GM19455 (cell line): ENCODE measurements at regions not wholly inside any gene's neighbourhood (a gene's known extent, or its start where the extent isn't known, plus 50 kb on each side); places are given as distances from the start of the nearest gene placed in this dataset.
A peak's percentile ranks its signal among the peaks of the same experiment; 100 is the strongest.
"Not testable (repeated sequence)": the region's sequence is repeated elsewhere in the genome, so short reads cannot be mapped to it uniquely, and the experiment has no call there.

Source experiments
- ATAC-seq: cut with Tn5 transposase; IDR thresholded peaks from one replicate; pipeline ENCODE4 v1.9.1; 2021; ENCODE audit not compliant: unreplicated experiment

DNA sequence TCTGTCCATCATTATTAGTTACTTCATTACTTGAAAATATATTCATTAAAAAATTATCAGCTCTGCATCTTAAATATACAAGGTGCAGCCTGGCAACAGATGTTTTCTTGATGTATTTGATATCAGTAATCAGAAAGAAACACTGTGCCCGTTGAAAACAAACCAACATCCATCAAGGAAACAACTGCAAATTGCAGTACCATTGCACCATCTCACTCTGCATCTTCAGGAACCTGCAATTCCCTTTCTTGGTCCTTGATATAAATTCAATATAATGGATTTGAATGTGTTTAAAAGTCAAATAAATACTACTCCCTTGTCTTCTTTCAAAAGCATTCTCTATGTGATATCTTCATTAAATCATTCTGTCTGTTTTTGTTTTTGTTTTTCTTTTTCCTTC, 1131.2 kb downstream of the FAM181B start:
- ATAC-seq = no peak

DNA sequence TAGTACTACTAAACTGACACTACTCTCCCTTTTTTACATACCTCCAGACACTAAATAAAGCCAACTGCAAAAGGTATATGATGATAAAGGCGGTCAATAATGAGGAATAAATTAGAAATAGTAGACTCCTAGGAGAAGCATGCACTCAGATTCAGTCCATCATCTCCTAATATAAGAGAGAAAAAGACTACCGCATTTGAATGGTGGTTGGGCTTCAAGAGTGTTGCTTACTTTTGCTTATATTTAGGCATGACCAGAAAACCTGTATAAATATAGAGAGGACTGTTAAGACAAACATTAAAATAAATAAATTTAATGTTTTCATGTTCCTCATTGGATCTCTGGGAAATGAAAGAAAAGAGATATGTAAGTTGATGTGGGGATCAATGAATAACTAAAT, 1137.0 kb downstream of the FAM181B start:
- ATAC-seq = no peak

DNA sequence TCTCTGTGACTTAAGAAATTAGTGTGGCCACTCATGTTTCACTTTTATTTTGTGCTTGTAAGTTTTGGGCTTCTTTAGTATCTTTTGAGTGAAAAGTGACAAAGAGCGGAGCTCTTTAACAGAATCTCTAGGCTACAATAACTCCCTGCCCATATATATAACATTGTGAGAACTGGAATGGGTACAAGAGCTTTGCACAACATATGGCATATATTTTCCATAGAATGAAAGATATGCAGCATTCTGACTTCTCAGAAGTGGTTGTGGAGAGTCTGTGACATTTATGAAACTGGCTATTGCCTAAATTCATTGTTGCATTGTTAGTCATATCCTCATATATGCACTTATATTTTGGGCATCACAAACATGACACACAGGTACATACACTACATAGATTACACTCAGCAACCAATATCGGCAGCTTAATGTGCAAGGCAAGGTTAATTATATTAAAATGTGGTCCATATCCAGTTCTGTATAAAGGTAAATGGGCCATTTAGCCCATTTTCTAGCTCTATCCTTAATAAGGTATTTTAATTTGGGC, 1148.2 kb downstream of the FAM181B start:
- ATAC-seq = no peak

DNA sequence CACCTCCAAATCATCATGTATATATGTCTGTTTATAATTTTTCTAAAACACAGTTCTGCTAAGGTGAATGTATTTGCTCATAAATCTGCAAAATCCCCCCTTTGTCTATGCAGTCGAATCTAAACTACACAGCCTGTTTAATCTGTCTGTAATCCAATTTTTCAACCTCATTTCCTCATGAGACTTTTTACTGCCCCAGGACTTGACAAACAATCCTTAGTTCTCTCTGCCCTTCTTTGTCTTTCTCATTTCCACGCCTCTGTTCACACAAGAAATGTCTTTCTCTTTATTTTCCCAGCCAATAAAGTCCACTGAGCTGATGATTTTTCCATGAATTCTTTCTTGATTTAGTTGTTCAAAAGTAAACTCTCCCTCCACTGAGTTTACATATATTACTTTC, 1154.3 kb downstream of the FAM181B start:
- no peak for ATAC-seq

DNA sequence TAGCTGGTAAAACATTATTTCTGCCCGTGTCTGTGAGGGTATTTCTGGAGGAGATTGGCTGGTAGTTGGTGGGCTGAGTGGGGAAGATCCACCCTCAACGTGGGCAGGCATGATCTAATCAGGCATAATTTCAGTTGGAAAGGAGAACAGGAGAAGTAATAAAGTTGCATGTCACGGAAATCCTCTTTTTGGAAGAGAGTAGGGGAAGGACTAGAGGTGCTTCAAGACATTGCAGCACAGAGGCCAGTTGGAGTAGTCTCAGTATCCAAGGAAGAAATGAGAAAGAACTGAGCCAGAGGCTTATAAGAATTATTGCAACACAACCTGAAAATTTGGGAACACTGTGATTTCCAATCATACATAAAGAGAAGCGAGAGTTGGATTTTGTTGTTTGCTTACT, 1155.1 kb downstream of the FAM181B start:
- no peak for ATAC-seq

DNA sequence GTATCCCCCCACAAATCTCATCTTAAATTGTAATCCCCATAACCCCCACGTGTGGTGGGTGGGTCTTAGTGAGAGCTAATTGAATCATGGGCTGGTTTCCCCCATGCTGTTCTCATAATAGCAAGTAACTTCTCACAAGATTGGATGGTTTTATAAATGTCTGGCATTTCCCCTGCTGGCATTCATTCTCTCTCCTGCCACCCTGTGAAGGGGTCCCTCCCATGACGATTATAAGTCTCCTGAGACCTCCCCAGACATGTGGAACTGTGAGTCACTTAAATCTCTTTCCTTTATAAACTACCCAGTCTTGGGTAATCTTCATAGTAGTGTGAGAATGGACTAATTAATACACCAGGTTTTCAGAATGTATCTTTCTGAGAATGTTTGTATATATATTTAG, 1159.4 kb downstream of the FAM181B start:
- ATAC-seq = no peak

DNA sequence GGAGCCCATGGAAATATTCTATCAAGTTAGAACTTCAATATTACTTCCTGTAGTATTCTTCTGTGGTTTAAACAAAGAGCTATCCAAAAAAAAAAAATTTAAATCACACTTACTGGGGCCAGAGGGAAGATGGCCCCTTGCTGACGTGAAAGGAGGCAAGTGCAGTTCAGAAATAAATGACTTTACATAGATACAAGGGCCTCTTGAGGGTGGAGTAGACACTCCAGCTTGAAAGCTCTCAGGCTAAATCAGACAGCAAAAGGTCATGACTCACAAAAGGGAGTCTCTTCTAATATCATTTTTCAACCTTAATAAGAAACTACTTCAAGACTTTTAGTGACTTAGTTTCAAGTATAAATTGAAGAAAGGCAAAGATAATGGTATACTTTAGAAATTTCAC, 1160.3 kb downstream of the FAM181B start:
- ATAC-seq = no peak

DNA sequence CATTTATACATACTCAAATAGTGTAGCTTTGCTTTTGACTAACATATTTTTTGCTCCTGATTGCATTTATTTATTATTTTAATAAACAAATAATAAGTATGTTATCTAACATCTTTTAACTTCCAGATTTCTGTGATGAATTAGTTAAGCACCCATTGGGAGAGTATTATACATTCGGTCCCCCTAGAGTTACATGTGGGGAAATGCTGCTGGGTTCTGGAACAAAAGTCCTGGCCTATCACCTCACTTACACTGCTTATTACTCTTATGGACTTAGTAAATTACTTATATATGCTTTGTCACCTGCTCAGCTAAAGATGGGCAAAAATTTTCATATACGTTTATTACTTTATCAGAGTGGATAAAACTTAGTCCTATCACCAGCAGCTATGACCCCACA, 1163.0 kb downstream of the FAM181B start:
- ATAC-seq = no peak

DNA sequence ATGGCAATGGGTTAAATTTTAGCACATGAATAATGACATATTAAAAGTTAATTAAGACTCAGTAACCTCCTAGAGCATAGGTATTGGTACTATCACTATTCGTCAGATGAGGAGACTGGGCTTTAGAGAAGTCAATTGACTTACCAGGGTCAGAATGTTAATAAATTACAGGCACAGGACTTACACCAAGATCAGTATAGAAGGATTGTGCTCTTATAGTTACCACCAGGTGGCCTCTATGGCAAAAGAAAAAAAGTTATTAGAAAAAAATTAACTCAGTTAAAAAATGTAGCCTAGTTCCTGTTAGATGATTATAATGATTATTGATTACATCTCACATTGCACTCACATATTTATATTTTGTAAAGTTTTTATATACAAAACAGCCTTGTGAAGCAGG, 1163.7 kb downstream of the FAM181B start:
- no peak for ATAC-seq

DNA sequence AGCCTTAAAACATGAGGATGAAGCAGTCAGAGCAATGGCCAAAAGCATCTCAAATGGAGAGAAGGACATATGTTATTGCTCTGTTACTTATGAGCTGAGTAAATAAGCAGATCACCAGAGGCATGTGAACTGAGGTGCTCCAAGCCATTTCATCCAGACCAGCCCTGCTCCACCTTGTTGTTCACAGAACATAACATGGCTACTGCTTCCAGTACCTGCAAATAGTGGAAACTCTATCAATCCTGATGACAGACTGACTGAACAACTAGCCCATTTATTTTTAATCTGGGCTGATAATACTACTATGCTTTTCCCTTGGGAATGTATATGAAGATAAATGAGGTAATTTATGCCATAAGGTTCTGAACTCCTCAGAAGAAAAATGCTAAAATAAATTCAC, 1164.7 kb downstream of the FAM181B start:
- no peak for ATAC-seq

DNA sequence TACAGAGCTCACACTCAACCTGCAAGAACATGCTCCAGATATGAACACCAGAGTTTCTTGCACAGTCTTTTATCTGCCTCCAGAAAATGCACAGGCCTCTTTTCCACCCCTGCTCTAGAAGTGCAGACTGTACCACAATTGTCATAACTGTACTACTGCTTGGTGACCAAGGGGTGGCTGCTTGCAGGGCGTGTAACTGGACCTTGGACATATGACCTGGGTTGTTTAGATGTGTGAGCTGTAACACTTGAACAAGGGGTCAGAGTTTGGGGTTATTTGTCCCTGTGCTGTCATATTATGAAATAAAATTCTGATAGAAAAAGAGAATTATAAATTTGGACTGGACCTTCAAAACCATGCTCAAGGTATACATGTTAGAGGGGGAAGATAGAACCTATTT, 1185.5 kb downstream of the FAM181B start:
- ATAC-seq = no peak

DNA sequence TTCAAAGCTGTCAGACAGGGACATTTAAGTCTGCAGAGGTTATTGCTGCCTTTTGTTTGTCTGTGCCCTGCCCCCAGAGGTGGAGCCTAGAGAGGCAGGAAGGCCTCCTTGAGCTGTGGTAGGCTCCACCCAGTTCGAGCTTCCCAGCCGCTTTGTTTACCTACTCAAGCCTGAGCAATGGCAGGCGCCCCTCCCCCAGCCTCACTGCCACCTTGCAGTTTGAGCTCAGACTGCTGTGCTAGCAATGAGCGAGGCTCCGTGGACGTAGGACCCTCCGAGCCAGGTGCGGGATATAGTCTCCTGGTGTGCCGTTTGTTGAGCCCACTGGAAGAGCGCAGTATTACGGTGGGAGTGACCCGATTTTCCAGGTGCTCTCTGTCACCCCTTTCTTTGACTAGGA, 1193.9 kb downstream of the FAM181B start:
- ATAC-seq = not testable (repeated sequence)

DNA sequence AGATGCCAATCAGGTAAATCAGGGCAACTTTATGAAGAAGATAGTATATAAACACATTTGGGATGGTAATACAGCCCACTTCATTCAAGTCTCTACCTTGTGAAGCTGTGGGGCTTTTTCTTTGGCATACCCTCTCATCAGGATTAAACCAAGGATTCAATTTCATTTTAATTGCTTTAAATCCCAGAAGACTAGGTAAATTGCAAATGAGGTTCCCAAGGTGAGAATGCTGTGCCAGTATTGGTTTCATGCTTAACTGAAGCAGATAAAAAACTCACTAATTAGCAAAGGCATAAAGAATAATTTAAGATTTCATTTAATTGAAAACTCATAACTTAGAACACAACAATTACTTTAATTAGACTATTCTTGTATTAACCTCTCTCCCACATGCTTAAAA, 1218.1 kb downstream of the FAM181B start:
- no peak for ATAC-seq

DNA sequence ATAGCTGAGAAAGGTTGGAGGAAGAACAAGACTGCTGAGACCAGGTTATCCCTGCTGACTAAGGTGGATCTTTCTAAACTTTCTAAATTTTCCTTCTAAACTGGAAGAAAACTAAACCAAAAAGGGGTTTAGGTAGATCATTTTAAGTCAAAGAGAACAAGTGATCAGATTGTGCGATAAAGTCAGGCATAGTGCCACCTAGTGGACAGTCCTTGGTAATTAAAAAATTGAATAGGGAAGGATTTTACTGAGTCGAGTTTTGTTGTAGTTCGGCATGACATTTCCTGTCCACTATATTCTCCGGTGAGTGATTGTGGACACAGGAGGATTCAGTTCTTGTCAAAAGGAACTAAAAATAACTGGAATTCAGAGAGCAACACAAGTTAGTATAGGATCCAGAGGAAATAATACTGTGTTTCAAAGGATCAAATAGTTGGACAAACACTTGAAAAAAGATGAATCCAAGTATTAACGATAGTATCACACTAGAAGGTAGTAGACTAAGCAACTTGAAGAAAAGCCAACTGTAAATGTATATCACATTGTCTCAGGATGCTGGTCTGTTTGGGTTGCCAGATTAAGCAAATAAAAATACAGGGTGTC, 1236.4 kb downstream of the FAM181B start:
- ATAC-seq = peak; percentile 77

DNA sequence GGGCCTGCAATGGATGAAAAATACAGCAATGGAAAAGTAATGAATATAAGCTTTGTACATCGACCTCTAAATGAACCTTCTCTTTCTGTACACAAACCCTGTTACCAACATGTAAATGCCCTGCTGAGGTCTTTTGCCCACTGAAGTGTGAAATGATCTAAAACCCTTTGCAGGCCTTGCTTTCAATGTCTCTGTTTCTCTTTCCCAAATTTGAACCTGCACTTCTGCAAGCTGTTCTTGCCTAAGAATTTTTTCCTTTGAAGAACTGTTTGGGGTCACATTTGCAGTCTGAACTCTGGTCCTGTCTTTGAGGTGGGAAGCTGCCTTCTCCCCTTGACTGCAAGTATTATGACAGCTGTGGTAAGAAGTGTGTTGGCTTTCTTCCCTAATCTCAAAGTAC, 1237.1 kb downstream of the FAM181B start:
- ATAC-seq = no peak

DNA sequence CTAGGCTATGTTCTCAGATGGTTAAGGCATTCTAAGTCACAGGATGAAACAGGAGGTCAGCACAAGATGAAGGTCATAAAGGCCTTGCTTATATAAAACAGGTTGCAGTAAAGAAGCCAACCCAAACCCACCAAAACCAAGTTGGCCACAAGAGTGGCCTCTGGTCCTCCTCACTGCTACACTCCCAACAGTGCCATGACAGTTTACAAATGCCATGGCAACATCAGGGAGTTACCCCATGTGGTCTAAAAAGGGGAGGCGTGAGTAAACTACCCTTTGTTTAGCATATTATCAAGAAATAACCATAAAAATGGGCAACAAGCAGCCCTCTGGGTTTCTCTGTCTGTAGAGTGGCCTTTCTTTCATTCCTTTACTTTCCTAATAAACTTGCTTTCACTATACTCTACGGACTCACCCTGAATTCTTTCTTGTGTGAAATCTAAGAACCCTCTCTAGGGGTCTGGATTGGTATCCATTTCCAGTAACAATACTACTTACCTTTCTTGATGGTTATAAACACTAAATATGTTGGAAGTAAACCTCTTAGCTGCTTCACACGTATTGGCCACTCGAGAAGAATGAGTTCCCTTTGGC, 1237.9 kb downstream of the FAM181B start:
- ATAC-seq = no peak

DNA sequence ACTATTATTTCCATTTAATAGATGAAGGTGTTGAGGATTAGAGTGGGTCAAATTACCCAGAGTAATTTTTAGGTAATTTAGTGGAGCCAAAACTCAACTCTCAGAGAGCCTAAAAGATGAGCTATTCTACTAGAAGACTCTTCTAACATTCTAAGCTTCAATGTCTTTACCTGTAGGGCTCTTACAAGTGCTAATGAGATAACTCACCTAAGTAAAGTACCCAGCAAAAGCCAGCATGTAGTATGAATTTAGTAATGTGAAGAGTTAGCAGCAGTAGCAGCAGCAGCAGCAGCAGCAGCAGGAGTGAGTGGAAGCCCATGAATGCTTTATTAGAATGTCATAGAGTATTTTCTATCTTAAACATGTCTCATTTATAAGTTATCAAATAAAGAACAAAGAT, 1239.2 kb downstream of the FAM181B start:
- ATAC-seq = no peak

DNA sequence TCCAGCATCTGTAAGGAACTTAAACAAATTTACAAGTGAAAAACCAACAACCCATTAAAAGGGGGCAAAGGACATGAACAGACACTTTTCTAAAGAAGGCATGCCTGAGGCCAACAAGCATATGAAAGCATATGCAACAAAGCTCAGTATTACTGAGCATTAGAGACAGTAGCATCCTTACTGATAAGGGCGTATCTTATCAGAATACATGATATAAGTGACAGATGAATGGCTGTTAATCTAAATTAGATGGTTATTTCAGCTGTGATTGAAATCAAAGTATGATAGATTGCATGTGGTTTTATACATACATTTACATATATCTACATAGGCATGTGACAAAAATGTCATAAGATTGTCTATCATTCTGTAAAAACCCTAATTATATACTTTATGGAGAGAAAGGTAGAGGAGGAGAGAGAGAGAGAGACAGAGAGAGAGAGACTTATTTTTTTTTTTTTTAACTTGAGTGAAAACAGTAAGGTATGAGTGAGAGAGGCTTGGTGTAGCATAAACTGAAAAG, 1240.7 kb downstream of the FAM181B start:
- no peak for ATAC-seq

DNA sequence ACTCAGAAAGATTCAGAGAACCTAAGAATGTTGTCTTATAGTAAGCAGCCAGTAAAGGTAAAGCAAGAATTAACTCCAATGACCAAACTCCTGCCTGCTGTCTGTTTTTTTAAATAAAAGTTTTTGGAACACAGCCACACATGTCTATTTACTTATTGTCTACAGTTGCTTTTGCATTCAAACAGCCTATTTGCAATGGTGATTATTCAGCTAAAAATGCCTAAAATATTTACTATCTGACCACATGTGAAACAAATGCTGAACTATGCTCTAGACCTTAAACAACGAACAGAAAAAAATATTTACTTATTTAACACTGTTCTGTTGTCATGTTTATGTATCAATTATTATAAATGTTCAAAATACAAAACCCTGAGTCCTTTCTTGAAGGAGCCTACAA, 1246.6 kb downstream of the FAM181B start:
- ATAC-seq = no peak

DNA sequence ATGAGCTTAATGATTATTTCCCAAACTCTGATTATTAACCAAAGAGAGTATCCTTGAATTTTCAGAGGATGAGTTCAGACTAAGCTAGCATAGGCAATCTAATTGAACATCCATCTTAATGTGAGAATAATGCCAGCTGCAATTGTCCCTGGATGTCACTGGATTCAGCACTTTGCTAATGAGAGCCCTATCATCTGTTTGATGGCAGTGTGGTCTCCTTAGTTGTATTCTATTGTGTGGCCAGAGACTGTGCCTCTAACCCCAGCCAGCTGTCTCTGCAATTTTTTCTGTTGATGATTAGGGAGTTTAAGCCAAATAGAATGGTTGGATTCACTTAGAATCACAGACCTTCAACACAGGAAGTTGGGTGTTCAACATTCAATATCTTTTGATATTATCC, 1249.5 kb downstream of the FAM181B start:
- ATAC-seq = no peak

DNA sequence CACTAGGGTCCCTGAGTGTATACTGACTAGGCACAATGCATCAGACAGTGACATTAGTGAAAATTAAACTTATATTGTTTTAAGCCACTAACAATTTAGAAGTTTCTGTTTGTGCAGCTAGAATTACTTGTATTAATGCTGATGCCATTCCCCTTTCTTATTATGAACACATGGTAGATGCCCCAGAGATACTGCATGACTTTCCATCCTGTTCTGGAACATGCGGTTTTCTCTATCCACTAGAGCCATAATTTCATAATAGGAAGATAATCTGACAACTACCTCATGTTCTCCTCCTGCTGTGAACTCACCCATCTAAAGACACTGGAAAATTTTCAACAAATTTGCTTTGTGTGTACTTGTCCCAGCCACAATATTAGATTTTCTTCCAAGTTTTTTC, 1256.4 kb downstream of the FAM181B start:
- no peak for ATAC-seq

DNA sequence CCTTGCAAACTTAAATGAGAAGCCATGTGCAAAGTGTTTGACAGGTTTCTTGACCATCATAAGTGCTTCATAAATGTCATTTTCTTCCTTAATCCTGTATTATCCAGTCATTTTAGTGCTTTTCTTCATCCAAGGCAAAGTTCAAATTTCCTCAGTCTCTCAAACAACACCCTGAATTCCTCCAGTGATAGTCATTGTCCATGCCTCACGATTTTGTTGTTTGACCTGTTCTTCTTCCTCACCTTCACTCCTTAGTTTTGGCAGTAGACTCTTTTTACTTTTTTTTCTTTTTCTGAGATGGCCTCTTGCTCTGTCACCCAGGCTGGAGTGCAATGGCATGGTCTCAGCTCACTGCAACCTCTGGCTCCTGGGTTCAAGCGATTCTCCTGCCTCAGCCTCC, 1257.3 kb downstream of the FAM181B start:
- ATAC-seq = no peak

DNA sequence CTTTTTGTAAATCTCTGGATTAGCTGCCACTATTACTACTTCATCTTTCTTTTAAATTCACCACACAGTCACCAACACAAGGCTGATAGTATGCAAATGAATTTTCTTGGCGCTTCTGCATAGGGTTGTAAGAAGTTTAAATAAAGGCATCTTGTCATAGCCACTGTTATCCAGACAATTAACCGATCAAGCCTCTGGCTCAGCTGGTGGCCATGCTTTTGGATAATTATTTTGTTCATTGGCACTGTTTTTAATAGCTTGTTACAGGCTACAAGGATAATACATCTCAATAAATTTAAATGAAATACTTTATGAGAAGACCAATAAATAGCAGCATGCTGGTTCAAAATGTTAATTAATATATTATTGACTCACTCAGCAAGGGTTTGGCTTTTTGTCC, 1261.0 kb downstream of the FAM181B start:
- no peak for ATAC-seq
